Mesothelial cell of epicardium (in vitro differentiated cells): ENCODE measurements at regions not wholly inside any gene's neighbourhood (a gene's known extent, or its start where the extent isn't known, plus 50 kb on each side); places are given as distances from the start of the nearest gene placed in this dataset.

Experiments used
- DNase-seq, 2 experiments: peaks; one replicate each; pipeline ENCODE4 v3.0.0; 2021; ENCODE audit warnings: low spot score in 2 of 2; ENCODE audit not compliant: unreplicated experiment in 2 of 2
- H3K27ac Mint-ChIP-seq: 2 replicates; pipeline ENCODE4 v1.8.0; 2021; ENCODE audit warnings: mixed read lengths
- H3K27me3 Mint-ChIP-seq: 2 replicates; pipeline ENCODE4 v1.8.0; 2021; ENCODE audit warnings: low read depth, mixed read lengths
- H3K36me3 Mint-ChIP-seq: 2 replicates; pipeline ENCODE4 v1.8.0; 2021; ENCODE audit warnings: mixed read lengths
- H3K4me1 Mint-ChIP-seq: 2 replicates; pipeline ENCODE4 v1.8.0; 2021; ENCODE audit warnings: mixed read lengths
- H3K4me3 Mint-ChIP-seq: 2 replicates; pipeline ENCODE4 v1.8.0; 2021; ENCODE audit warnings: mild to moderate bottlenecking, moderate library complexity, mixed read lengths
- H3K9me3 Mint-ChIP-seq: 2 replicates; pipeline ENCODE4 v1.8.0; 2021; ENCODE audit warnings: mixed read lengths
- CTCF ChIP-seq: fragments of 200-600 bp; sonication (generic); IDR thresholded peaks from one replicate; pipeline ENCODE4 v1.5.0; 2021; ENCODE audit warnings: antibody characterized with exemption; ENCODE audit not compliant: unreplicated experiment

GRCh38 chr4:124526331-124526730, 186.2 kb downstream of the ANKRD50 start:
- Mint-ChIP-seq H3K9me3 (peaks cover 10% of the 10 kb centered on the region), H3K4me1 (peaks cover 10% of the 10 kb centered on the region), H3K36me3 (peaks cover 1% of the 10 kb centered on the region), H3K4me3 (no peak overlapping the region), H3K27me3 (no peaks in the 10 kb centered on the region), H3K27ac (peak overlapping the region; percentile 27)
- DNase-seq, result no peak
- TF ChIP-seq CTCF, result no peak

GRCh38 chr4:124526769-124527168, 185.8 kb downstream of the ANKRD50 start:
- Mint-ChIP-seq H3K4me3 (no peak overlapping the region), H3K4me1 (peaks cover 12% of the 10 kb centered on the region), H3K36me3 (peaks cover 1% of the 10 kb centered on the region), H3K27ac (no peak overlapping the region), H3K27me3 (no peaks in the 10 kb centered on the region), H3K9me3 (peaks cover 6% of the 10 kb centered on the region)
- TF ChIP-seq CTCF, result no peak
- DNase-seq, result no peak

GRCh38 chr4:124527364-124527763, 185.2 kb downstream of the ANKRD50 start:
- H3K9me3 Mint-ChIP-seq, result peaks cover 6% of the 10 kb centered on the region
- no peaks in the 10 kb centered on the region for H3K27me3 Mint-ChIP-seq
- DNase-seq, result no peak
- H3K27ac Mint-ChIP-seq, result no peak overlapping the region
- peaks cover 1% of the 10 kb centered on the region for H3K36me3 Mint-ChIP-seq
- peaks cover 13% of the 10 kb centered on the region for H3K4me1 Mint-ChIP-seq
- H3K4me3 Mint-ChIP-seq, result no peak overlapping the region
- TF ChIP-seq CTCF, result no peak

- H3K9me3 Mint-ChIP-seq, result peaks cover 6% of the 10 kb centered on the region
- DNase-seq, result no peak
- H3K4me1 Mint-ChIP-seq, result peaks cover 13% of the 10 kb centered on the region
- peaks cover 1% of the 10 kb centered on the region for H3K36me3 Mint-ChIP-seq
- TF ChIP-seq CTCF, result no peak
- H3K27ac Mint-ChIP-seq, result no peak overlapping the region
- H3K27me3 Mint-ChIP-seq, result no peaks in the 10 kb centered on the region
- no peak overlapping the region for H3K4me3 Mint-ChIP-seq
Observed at GRCh38 chr4:124529131-124529530, 183.4 kb downstream of the ANKRD50 start.

GRCh38 chr4:124530464-124531077, 182.0 kb downstream of the ANKRD50 start:
- H3K4me3 Mint-ChIP-seq, result no peak overlapping the region
- peaks cover 13% of the 10 kb centered on the region for H3K4me1 Mint-ChIP-seq
- H3K27me3 Mint-ChIP-seq, result no peaks in the 10 kb centered on the region
- H3K9me3 Mint-ChIP-seq, result no peaks in the 10 kb centered on the region
- H3K36me3 Mint-ChIP-seq, result no peaks in the 10 kb centered on the region
- H3K27ac Mint-ChIP-seq, result no peak overlapping the region
- no peak for TF ChIP-seq CTCF
- no peak for DNase-seq

GRCh38 chr4:124534131-124534530, 178.4 kb downstream of the ANKRD50 start:
- no peak for DNase-seq
- Mint-ChIP-seq H3K4me1 (peaks cover 6% of the 10 kb centered on the region), H3K9me3 (no peaks in the 10 kb centered on the region), H3K4me3 (no peak overlapping the region), H3K27me3 (no peaks in the 10 kb centered on the region), H3K36me3 (no peaks in the 10 kb centered on the region), H3K27ac (no peak overlapping the region)
- TF ChIP-seq CTCF, result no peak
